Peyer's patch (tissue), 4 donors: ENCODE measurements at regions not wholly inside any gene's neighbourhood (a gene's known extent, or its start where the extent isn't known, plus 50 kb on each side); places are given as distances from the start of the nearest gene placed in this dataset.
"Not testable (repeated sequence)": the region's sequence is repeated elsewhere in the genome, so short reads cannot be mapped to it uniquely, and the experiment has no call there.

ENCODE experiments used
- CTCF ChIP-seq, 6 experiments: fragments of 450-650 bp in 4 of 6; fragments of 200-600 bp in 2 of 6; sonication (generic) in 1 of 6; IDR thresholded peaks; one replicate each; pipeline ENCODE4 v1.5.1; 2017 to 2019; ENCODE audit warnings: antibody characterized with exemption in 6 of 6, mild to moderate bottlenecking in 3 of 6, moderate library complexity in 1 of 6
- POLR2A ChIP-seq, 2 donors: fragments of 450-650 bp; IDR thresholded peaks; one replicate each; pipeline ENCODE4 v1.5.1; 2017; ENCODE audit warnings: antibody characterized with exemption in 2 of 2, mild to moderate bottlenecking in 2 of 2, moderate library complexity in 2 of 2

GRCh38 chr7:76875760-76876159 lies 156.4 kb downstream of the SPDYE17 start:
- not testable (repeated sequence) for TF ChIP-seq CTCF, POLR2A (IDR thresholded peaks at IDR 0.05)
